GM13977 (cell line): ENCODE measurements at regions not wholly inside any gene's neighbourhood (a gene's known extent, or its start where the extent isn't known, plus 50 kb on each side); places are given as distances from the start of the nearest gene placed in this dataset.

Source experiments
- DNase-seq: peaks from one replicate; pipeline ENCODE4 v3.0.0; 2012; ENCODE audit warnings: low spot score
- CTCF ChIP-seq: IDR thresholded peaks from 2 replicates; pipeline ENCODE4 v1.5.1; 2012; ENCODE audit warnings: mild to moderate bottlenecking, control low read depth; ENCODE audit not compliant: insufficient read depth; ENCODE audit errors: extremely low read depth, missing control alignments
- in situ Hi-C: fragments of 300-500 bp; cut with MboI; formaldehyde crosslinking; loops from one replicate; pipeline ENCODE4 v1.12.0; 2022; ENCODE audit warnings: low sequenced_read_pairs, low pct_unique_long_range_greater_than_20kb, mixed read lengths, inconsistent platforms; ENCODE audit not compliant: unreplicated experiment

GRCh38 chr4:35500812-35501211 lies 743.5 kb downstream of the ARAP2 start:
- TF ChIP-seq CTCF, result no peak
- DNase-seq, result no peak
- in situ Hi-C loops, result no loop called here

- in situ Hi-C loops, result no loop called here
- TF ChIP-seq CTCF, result no peak
- DNase-seq, result no peak
Observed at GRCh38 chr4:35503435-35503834, 740.9 kb downstream of the ARAP2 start.

GRCh38 chr4:35506161-35506560 lies 738.2 kb downstream of the ARAP2 start:
- in situ Hi-C loops, result no loop called here
- no peak for DNase-seq

GRCh38 chr4:35511851-35512250 lies 732.5 kb downstream of the ARAP2 start:
- in situ Hi-C loops, result no loop called here
- no peak for TF ChIP-seq CTCF
- no peak for DNase-seq

More at GRCh38 chr4:35506161-35506560, 738.2 kb downstream of the ARAP2 start:
- TF ChIP-seq CTCF, result no peak

GRCh38 chr4:35516102-35516501 lies 728.2 kb downstream of the ARAP2 start:
- DNase-seq, result no peak
- no peak for TF ChIP-seq CTCF
- in situ Hi-C loops, result no loop called here

GRCh38 chr4:35520059-35520458 lies 724.3 kb downstream of the ARAP2 start:
- TF ChIP-seq CTCF, result no peak
- in situ Hi-C loops, result no loop called here
- no peak for DNase-seq

GRCh38 chr4:35521682-35522081 lies 722.6 kb downstream of the ARAP2 start:
- DNase-seq, result no peak
- TF ChIP-seq CTCF, result no peak
- in situ Hi-C loops, result no loop called here
